HCT116 (cell line): ENCODE measurements at regions not wholly inside any gene's neighbourhood (a gene's known extent, or its start where the extent isn't known, plus 50 kb on each side); places are given as distances from the start of the nearest gene placed in this dataset.

ENCODE experiments used
- ATAC-seq: fragments of 200-7000 bp; cut with Tn5 transposase; 2 replicates; pipeline ENCODE4 v1.9.1; 2020; ENCODE audit warnings: mild to moderate bottlenecking, moderate library complexity
- BruUV-seq: library from RNA; stranded (reverse); fragments of 400-500 nt; replicated peaks from 2 replicates; lab custom pipeline; 2021; lab: Mats Ljungman, UMichigan
- CTCF ChIA-PET: fragments of 300-600 bp; sonication (Branson Sonifier 250); formaldehyde crosslinking; loops from one replicate; lab custom pipeline; 2021; ENCODE audit warnings: antibody characterized with exemption; lab: Charles Lee
- POLR2A ChIA-PET: fragments of 300-600, 350-600 bp; sonication (Branson Sonifier 250); formaldehyde crosslinking; loops from one replicate; lab custom pipeline; 2021; ENCODE audit warnings: antibody characterized with exemption; lab: Charles Lee
- RAD21 ChIA-PET, 2 experiments: fragments of 300-600 bp; sonication (Branson Sonifier 250); formaldehyde crosslinking; loops; one replicate each; lab custom pipeline; 2023; ENCODE audit warnings: low total read pairs in 2 of 2; ENCODE audit not compliant: uncharacterized antibody in 2 of 2, unreplicated experiment in 2 of 2, low non-redundant PET in 1 of 2; lab: Charles Lee
- DNase-seq: peaks from one replicate; pipeline ENCODE4 v3.0.0-alpha.2; 2010; ENCODE audit warnings: low read depth, low spot score
- H2AFZ ChIP-seq: fragments of 200-600 bp; shearing (Covaris generic), sonication (generic); 2 replicates; pipeline ENCODE4 v1.6.1; 2017; ENCODE audit warnings: low read depth, mixed run types, mixed read lengths, antibody characterized with exemption, low read length; ENCODE audit not compliant: poor library complexity, severe bottlenecking
- H3K27ac ChIP-seq: 2 replicates; pipeline ENCODE4 v1.5.1; 2012; ENCODE audit warnings: low read depth, low read length
- H3K27me3 ChIP-seq: fragments of 200-600 bp; sonication (generic); 2 replicates; pipeline ENCODE4 v1.6.1; 2016; ENCODE audit warnings: mixed run types, low read length, mixed read lengths; ENCODE audit not compliant: insufficient read depth
- H3K36me3 ChIP-seq, 2 experiments: fragments of 200-500 bp in 1 of 2; fragments of 200-600 bp in 1 of 2; sonication (Bioruptor generic) in 1 of 2; sonication (generic) in 1 of 2; 2 replicates each; pipeline versions ENCODE4 v1.5.1 to v1.6.1; 2014 to 2016; ENCODE audit warnings: low read length in 2 of 2, inconsistent platforms in 1 of 2, mixed read lengths in 1 of 2, mixed run types in 1 of 2; ENCODE audit not compliant: insufficient read depth in 2 of 2, control insufficient read depth in 1 of 2
- H3K4me1 ChIP-seq, 2 experiments: fragments of 200-600 bp in 1 of 2; sonication (generic) in 1 of 2; 2 replicates each; pipeline versions ENCODE4 v1.5.1 to v1.6.1; 2012 to 2017; ENCODE audit warnings: low read length in 2 of 2, inconsistent platforms in 1 of 2, mild to moderate bottlenecking in 1 of 2, mixed read lengths in 1 of 2, mixed run types in 1 of 2, moderate library complexity in 1 of 2; ENCODE audit not compliant: insufficient read depth in 2 of 2, control insufficient read depth in 1 of 2
- H3K4me2 ChIP-seq: fragments of 200-600 bp; sonication (generic); 2 replicates; pipeline ENCODE4 v1.6.1; 2017; ENCODE audit warnings: mixed run types, low read length, mixed read lengths
- H3K4me3 ChIP-seq, 2 experiments: fragments of 200-600 bp in 1 of 2; sonication (generic) in 1 of 2; replicated peaks in 1 of 2; 2 replicates each; pipeline ENCODE4 v1.5.1; 2011 to 2016; ENCODE audit warnings: low read length in 2 of 2, control low read depth in 1 of 2, low read depth in 1 of 2, mild to moderate bottlenecking in 1 of 2, mixed read lengths in 1 of 2, mixed run types in 1 of 2
- H3K79me2 ChIP-seq: fragments of 200-600 bp; sonication (generic); 2 replicates; pipeline ENCODE4 v1.6.1; 2017; ENCODE audit warnings: mild to moderate bottlenecking, mixed run types, low read length, moderate library complexity, mixed read lengths; ENCODE audit not compliant: insufficient read depth
- H3K9ac ChIP-seq: fragments of 200-600 bp; sonication (generic); 2 replicates; pipeline ENCODE4 v1.6.1; 2016; ENCODE audit warnings: low read length, mixed read lengths
- H3K9me2 ChIP-seq: fragments of 200-600 bp; sonication (generic), shearing (Covaris generic); 2 replicates; pipeline ENCODE4 v1.6.1; 2017; ENCODE audit warnings: mixed run types, mild to moderate bottlenecking, moderate library complexity; ENCODE audit not compliant: insufficient read depth
- H3K9me3 ChIP-seq, 2 experiments: fragments of 200-500 bp in 1 of 2; fragments of 200-600 bp in 1 of 2; sonication (Bioruptor generic) in 1 of 2; sonication (generic) in 1 of 2; 2 replicates each; pipeline ENCODE4 v1.6.1; 2014 to 2017; ENCODE audit warnings: low read length in 2 of 2, mixed read lengths in 2 of 2, inconsistent platforms in 1 of 2, low read depth in 1 of 2, mild to moderate bottlenecking in 1 of 2, mixed run types in 1 of 2, moderate library complexity in 1 of 2; ENCODE audit not compliant: control insufficient read depth in 1 of 2, insufficient read depth in 1 of 2
- H4K20me1 ChIP-seq: fragments of 200-600 bp; sonication (generic), shearing (Covaris generic); 2 replicates; pipeline ENCODE4 v1.6.1; 2017; ENCODE audit warnings: mixed run types, mild to moderate bottlenecking, moderate library complexity; ENCODE audit not compliant: insufficient read depth
- EGR1 ChIP-seq: IDR thresholded peaks from 2 replicates; pipeline ENCODE4 v1.6.1; 2012; ENCODE audit warnings: low read depth
- EZH2 ChIP-seq: fragments of 200-600 bp; sonication (generic); IDR thresholded peaks from 2 replicates; pipeline ENCODE4 v1.6.1; 2017; ENCODE audit warnings: antibody characterized with exemption, mixed run types
- EZH2phosphoT487 ChIP-seq: fragments of 200-600 bp; IDR thresholded peaks from 2 replicates; pipeline ENCODE4 v1.6.1; 2018; ENCODE audit warnings: antibody characterized with exemption, borderline replicate concordance
- JUND ChIP-seq: IDR thresholded peaks from 2 replicates; pipeline ENCODE4 v1.6.1; 2012
- POLR2AphosphoS5 ChIP-seq: IDR thresholded peaks from 2 replicates; pipeline ENCODE4 v1.6.1; 2011; ENCODE audit warnings: mild to moderate bottlenecking, low read depth, low read length, moderate library complexity
- SP1 ChIP-seq: IDR thresholded peaks from 2 replicates; pipeline ENCODE4 v1.6.1; 2012; ENCODE audit warnings: low read depth
- YY1 ChIP-seq: IDR thresholded peaks from 2 replicates; pipeline ENCODE4 v1.6.1; 2011; ENCODE audit warnings: low read length, low read depth, moderate library complexity, mild to moderate bottlenecking; ENCODE audit not compliant: insufficient replicate concordance; ENCODE audit errors: extremely low read depth
- ZFX ChIP-seq: fragments of 450-650 bp; IDR thresholded peaks from 2 replicates; pipeline ENCODE4 v1.6.1; 2017
- intact Hi-C: fragments of 100-400 bp; cut with micrococcal nuclease; formaldehyde crosslinking; loops from 2 replicates; pipeline ENCODE4 v1.10.0; 2022
- TF ChIP-seq, protein P1 (sequence below), 3 experiments: fragments of 200-600 bp in 1 of 3; sonication (generic) in 1 of 3; IDR thresholded peaks in 2 of 3; conservative IDR thresholded peaks in 1 of 3; 2 replicates each; pipeline ENCODE4 v1.5.1; 2012 to 2017; ENCODE audit warnings: low read depth in 2 of 3, low read length in 2 of 3, antibody characterized with exemption in 1 of 3, borderline replicate concordance in 1 of 3, control low read depth in 1 of 3, mild to moderate bottlenecking in 1 of 3, mixed read lengths in 1 of 3, mixed run types in 1 of 3, moderate library complexity in 1 of 3; ENCODE audit not compliant: insufficient read depth in 1 of 3
- TF ChIP-seq, protein P2 (sequence below): IDR thresholded peaks from 2 replicates; pipeline ENCODE4 v1.6.1; 2011; ENCODE audit warnings: mild to moderate bottlenecking, low read length, moderate library complexity; ENCODE audit not compliant: insufficient replicate concordance; ENCODE audit errors: extremely low read depth

DNA sequence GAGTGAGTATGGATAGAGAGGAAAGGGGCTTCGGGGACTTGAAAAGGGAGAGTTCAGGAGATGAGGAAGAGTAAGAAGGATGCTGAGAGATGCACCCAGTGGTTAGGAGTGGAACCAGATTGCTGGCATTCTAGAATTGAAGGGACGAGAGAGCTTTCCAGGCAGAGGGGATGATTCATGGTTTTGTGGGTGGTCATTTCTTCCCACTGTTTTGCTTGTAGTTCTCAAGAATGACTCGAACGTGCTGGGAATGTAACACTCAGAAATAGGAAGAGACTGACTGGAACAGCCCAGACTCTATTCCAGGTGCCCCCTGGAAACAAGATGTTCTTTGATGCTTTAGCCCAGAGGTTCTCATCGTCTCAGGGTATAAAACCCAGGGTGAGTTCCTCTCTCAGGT is 294.2 kb downstream of the ICE1 start:
- CTCF ChIA-PET = no interaction called here

More for the DNA sequence above, 294.2 kb downstream of the ICE1 start:
- no TSS peak for BruUV-seq
- TF ChIP-seq, protein P1, sequence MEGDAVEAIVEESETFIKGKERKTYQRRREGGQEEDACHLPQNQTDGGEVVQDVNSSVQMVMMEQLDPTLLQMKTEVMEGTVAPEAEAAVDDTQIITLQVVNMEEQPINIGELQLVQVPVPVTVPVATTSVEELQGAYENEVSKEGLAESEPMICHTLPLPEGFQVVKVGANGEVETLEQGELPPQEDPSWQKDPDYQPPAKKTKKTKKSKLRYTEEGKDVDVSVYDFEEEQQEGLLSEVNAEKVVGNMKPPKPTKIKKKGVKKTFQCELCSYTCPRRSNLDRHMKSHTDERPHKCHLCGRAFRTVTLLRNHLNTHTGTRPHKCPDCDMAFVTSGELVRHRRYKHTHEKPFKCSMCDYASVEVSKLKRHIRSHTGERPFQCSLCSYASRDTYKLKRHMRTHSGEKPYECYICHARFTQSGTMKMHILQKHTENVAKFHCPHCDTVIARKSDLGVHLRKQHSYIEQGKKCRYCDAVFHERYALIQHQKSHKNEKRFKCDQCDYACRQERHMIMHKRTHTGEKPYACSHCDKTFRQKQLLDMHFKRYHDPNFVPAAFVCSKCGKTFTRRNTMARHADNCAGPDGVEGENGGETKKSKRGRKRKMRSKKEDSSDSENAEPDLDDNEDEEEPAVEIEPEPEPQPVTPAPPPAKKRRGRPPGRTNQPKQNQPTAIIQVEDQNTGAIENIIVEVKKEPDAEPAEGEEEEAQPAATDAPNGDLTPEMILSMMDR (IDR thresholded peaks at IDR 0.05 in 2 of 3, conservative IDR thresholded peaks at IDR 0.05 in 1 of 3; ENCODE audit: borderline replicate concordance in 1 of 3, insufficient read depth in 1 of 3, low read depth in 2 of 3, low read length in 2 of 3) = no peak
- TF ChIP-seq EZH2 (no peak), EZH2phosphoT487 (no peak), JUND (no peak), EGR1 (no peak), ZFX (no peak), SP1 (no peak), YY1 (no peak), POLR2AphosphoS5 (no peak)
- TF ChIP-seq, protein P2, sequence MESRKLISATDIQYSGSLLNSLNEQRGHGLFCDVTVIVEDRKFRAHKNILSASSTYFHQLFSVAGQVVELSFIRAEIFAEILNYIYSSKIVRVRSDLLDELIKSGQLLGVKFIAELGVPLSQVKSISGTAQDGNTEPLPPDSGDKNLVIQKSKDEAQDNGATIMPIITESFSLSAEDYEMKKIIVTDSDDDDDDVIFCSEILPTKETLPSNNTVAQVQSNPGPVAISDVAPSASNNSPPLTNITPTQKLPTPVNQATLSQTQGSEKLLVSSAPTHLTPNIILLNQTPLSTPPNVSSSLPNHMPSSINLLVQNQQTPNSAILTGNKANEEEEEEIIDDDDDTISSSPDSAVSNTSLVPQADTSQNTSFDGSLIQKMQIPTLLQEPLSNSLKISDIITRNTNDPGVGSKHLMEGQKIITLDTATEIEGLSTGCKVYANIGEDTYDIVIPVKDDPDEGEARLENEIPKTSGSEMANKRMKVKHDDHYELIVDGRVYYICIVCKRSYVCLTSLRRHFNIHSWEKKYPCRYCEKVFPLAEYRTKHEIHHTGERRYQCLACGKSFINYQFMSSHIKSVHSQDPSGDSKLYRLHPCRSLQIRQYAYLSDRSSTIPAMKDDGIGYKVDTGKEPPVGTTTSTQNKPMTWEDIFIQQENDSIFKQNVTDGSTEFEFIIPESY = no peak
- H2AFZ ChIP-seq = no peak overlapping the region
- DNase-seq = no peak
- H3K27me3 ChIP-seq = no peaks in the 10 kb centered on the region
- no peak overlapping the region for H3K9ac ChIP-seq
- no peaks in the 10 kb centered on the region for H3K4me1 ChIP-seq
- no peaks in the 10 kb centered on the region for H3K79me2 ChIP-seq
- no peaks in the 10 kb centered on the region for H3K36me3 ChIP-seq
- H3K4me3 ChIP-seq = no peak overlapping the region
- H3K9me2 ChIP-seq = no peaks in the 10 kb centered on the region
- ChIA-PET POLR2A (no interaction called here), RAD21 (no interaction called here)
- H3K27ac ChIP-seq = no peak overlapping the region
- no peak overlapping the region for H3K4me2 ChIP-seq
- no peak for ATAC-seq
- no peaks in the 10 kb centered on the region for H3K9me3 ChIP-seq
- intact Hi-C loops = no loop called here
- H4K20me1 ChIP-seq = no peaks in the 10 kb centered on the region
